ENCODE measurements at regions not wholly inside any gene's neighbourhood (a gene's known extent, or its start where the extent isn't known, plus 50 kb on each side); places are given as distances from the start of the nearest gene placed in this dataset.

DNA sequence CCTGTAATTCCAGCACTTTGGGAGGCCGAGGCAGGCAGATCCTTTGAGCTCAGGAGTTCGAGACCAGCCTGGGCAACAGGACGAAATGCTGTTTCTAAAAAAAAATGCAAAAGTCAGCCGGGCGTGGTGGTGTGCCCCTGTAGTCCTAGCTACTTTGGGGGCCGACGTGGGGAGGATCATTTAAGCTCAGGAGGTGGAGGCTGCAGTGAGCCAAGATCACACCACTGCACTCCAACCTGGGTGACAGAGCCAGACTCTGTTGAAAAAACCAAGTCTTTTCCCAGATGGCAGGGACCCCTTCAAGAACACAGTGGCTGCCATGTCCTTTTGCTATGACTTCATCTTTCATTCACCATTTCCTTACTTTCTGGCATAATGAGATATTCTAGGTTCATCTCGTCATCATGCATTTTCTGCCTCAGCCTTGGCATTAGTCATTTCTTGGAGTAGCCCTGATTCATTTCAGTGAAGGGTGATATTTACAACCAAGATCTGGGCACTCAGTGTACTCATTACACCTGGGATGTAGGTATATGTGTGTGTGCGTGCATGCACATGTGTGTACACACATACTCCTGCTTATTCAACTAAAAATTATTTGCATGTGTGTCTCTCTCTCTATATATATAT, 61.4 kb upstream of the TOX2 start:
- no peak for TF ChIP-seq CREB1 (IDR thresholded peaks at IDR 0.05; ENCODE audit: low read depth)
- TF ChIP-seq, protein P1, sequence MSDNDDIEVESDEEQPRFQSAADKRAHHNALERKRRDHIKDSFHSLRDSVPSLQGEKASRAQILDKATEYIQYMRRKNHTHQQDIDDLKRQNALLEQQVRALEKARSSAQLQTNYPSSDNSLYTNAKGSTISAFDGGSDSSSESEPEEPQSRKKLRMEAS (IDR thresholded peaks at IDR 0.05) = no peak
- TF ChIP-seq TEAD4 (IDR thresholded peaks at IDR 0.05) = no peak
- TF ChIP-seq TCF12 (IDR thresholded peaks at IDR 0.05; ENCODE audit: low read depth) = no peak
- TF ChIP-seq FOXM1 (IDR thresholded peaks at IDR 0.05; ENCODE audit: borderline replicate concordance, low read depth) = no peak
- no peak for TF ChIP-seq EP300 (IDR thresholded peaks at IDR 0.05; ENCODE audit: borderline replicate concordance)

DNA sequence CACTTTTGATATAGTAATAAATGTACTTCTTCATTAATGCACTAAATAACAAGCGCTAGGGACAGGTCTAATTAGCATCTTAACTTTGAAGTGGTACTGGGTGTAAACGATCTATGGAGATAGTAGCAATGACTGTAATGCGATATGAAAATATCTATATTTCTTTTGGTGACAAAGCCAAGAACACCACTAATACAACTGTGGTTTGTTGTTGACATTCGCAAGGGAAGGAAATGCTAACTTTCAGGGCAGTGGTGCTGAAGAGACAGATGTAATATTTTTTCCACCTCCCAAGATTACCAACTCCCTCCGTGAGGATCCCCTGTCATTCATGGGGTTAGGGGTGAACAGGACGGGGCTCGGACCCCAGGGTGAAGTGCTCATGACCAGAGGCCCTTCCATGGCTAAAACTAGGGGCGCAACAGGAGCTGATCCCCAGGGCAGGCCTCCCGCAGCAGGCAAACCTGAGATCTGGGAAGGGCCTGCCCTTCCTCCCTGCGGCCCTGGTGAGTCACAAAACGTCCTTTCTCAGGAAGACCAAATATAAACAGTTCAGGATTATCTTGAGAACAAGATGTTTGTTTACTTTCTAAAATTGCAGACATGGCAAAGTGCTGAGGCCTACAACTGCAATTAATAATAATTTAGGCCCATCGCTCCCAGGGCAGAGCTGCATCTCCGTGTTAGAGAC, 65.0 kb upstream of the TOX2 start:
- TF ChIP-seq FOXM1 (IDR thresholded peaks at IDR 0.05; ENCODE audit: borderline replicate concordance, low read depth) (no peak), YY1 (IDR thresholded peaks at IDR 0.05; ENCODE audit: low read depth) (no peak), EGR1 (IDR thresholded peaks at IDR 0.05) (no peak), CEBPB (IDR thresholded peaks at IDR 0.05) (no peak), CREB1 (IDR thresholded peaks at IDR 0.05; ENCODE audit: low read depth) (no peak)
- TF ChIP-seq, protein P2, sequence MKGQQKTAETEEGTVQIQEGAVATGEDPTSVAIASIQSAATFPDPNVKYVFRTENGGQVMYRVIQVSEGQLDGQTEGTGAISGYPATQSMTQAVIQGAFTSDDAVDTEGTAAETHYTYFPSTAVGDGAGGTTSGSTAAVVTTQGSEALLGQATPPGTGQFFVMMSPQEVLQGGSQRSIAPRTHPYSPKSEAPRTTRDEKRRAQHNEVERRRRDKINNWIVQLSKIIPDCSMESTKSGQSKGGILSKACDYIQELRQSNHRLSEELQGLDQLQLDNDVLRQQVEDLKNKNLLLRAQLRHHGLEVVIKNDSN (IDR thresholded peaks at IDR 0.05) = no peak

DNA sequence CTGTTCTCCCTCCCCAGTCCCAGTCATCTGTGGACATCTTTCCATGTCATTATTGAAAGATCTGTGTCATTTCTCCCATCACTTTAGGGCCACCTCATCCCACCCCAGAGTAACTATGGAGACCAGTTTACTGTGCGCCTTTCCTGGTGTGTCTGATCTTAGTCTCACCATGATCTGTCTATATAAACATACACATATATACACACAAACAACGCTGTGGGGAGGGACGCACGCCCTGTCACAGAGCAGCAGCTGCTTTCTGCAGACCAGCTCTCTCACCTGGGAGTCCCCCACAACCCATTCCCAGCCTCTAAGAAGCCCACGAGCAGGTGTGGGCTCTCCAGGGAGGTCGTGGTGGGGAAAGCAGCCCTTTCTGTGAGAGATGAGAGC, 68.1 kb upstream of the TOX2 start:
- TF ChIP-seq RAD21 (IDR thresholded peaks at IDR 0.05; ENCODE audit: low read depth) (no peak), ZBTB7A (IDR thresholded peaks at IDR 0.05; ENCODE audit: low read depth) (no peak), REST (IDR thresholded peaks at IDR 0.05; ENCODE audit: low read depth) (no peak), TEAD4 (IDR thresholded peaks at IDR 0.05) (no peak), YY1 (IDR thresholded peaks at IDR 0.05; ENCODE audit: low read depth) (no peak), CREB1 (IDR thresholded peaks at IDR 0.05; ENCODE audit: low read depth) (no peak), TAF1 (IDR thresholded peaks at IDR 0.05; ENCODE audit: low read depth) (no peak), EP300 (IDR thresholded peaks at IDR 0.05; ENCODE audit: borderline replicate concordance) (no peak), FOXM1 (IDR thresholded peaks at IDR 0.05; ENCODE audit: borderline replicate concordance, low read depth) (no peak), CEBPB (IDR thresholded peaks at IDR 0.05) (no peak), TCF12 (IDR thresholded peaks at IDR 0.05; ENCODE audit: low read depth) (no peak), NFIC (IDR thresholded peaks at IDR 0.05) (no peak), EGR1 (IDR thresholded peaks at IDR 0.05) (no peak)
- TF ChIP-seq, protein P2 (IDR thresholded peaks at IDR 0.05) = no peak
- TF ChIP-seq, protein P1 (IDR thresholded peaks at IDR 0.05) = no peak

DNA sequence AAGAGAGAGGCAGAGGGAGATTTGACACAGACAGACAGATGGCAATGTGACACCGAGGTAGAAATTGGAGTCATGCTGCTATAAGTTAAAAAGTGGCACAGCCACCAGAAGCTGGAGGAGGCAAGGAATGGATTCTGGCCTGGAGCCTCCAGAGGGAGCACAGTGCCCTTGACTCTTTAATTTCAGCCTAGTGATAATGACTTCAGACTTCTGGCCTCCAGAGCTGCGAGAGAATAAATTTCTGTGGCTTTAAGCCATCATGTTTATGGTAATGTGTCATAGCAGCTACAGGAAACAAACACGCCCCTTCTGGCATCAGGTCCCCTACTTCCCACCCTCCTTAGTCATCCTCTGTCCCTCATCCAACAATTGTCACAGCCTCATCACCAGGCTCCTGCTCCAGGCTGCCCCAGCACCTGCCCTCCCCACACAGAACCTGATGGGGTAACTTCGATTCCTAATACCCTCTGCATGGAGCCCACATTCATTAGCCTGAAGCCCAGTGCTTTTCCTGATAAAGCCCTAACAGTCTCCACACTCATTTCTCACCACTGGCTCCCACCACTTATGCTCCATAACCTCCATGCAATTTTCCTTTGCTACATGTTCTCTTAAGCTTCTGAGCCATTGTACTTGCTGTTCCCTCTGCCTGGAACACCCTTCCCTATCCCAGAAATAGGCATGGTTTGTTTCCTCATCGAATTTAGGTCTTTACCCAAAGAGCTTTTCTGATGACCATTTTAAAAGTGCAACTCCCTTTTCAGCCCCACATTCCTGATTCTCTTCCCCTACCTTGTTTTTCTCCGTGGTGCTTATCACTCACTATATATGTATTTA, 69.7 kb upstream of the TOX2 start:
- TF ChIP-seq TAF1 (IDR thresholded peaks at IDR 0.05; ENCODE audit: low read depth) (no peak), EP300 (IDR thresholded peaks at IDR 0.05; ENCODE audit: borderline replicate concordance) (peak; percentile 24; the same call in 1 of the 2 replicates), RAD21 (IDR thresholded peaks at IDR 0.05; ENCODE audit: low read depth) (peak; percentile 53), EGR1 (IDR thresholded peaks at IDR 0.05) (no peak), NFIC (IDR thresholded peaks at IDR 0.05) (peak; percentile 79), YY1 (IDR thresholded peaks at IDR 0.05; ENCODE audit: low read depth) (no peak), TEAD4 (IDR thresholded peaks at IDR 0.05) (no peak)

GRCh38 chr20:43843965-43844660, 70.5 kb upstream of the TOX2 start:
- no peak for TF ChIP-seq ZBTB7A (IDR thresholded peaks at IDR 0.05; ENCODE audit: low read depth)
- TF ChIP-seq, protein P2 (IDR thresholded peaks at IDR 0.05) = no peak
- no peak for TF ChIP-seq TAF1 (IDR thresholded peaks at IDR 0.05; ENCODE audit: low read depth)
